GM18858 (cell line): ENCODE measurements at regions not wholly inside any gene's neighbourhood (a gene's known extent, or its start where the extent isn't known, plus 50 kb on each side); places are given as distances from the start of the nearest gene placed in this dataset.
"Not testable (repeated sequence)": the region's sequence is repeated elsewhere in the genome, so short reads cannot be mapped to it uniquely, and the experiment has no call there.

Experiments
- ATAC-seq: cut with Tn5 transposase; IDR thresholded peaks from one replicate; pipeline ENCODE4 v1.9.1; 2021; ENCODE audit not compliant: unreplicated experiment

- ATAC-seq: no peak
Observed at GRCh38 chr10:117782276-117782675, 239.7 kb downstream of the EMX2 start.

GRCh38 chr10:117783698-117784395 lies 241.3 kb downstream of the EMX2 start:
- ATAC-seq: no peak

DNA sequence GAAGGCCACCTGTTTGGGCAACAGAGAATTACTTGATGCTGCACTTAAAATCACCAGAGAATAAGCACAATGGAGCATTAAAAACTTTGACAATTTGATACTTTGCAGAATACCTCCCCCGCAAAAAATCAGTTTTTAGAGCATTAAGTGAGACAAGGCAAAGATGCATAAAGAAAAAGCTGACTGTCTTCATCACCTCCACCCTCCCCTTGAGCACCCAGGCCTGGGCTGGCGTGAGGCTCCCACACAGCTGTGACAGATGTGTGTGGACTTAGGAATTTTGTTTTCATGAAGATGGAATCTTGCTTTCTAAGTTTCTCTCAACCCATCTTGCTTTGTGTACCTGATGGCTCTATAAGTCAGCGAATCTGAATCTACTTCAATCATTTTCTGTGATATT lies 242.2 kb downstream of the EMX2 start:
- no peak for ATAC-seq

GRCh38 chr10:117788911-117789310 lies 246.4 kb downstream of the EMX2 start:
- ATAC-seq: no peak

DNA sequence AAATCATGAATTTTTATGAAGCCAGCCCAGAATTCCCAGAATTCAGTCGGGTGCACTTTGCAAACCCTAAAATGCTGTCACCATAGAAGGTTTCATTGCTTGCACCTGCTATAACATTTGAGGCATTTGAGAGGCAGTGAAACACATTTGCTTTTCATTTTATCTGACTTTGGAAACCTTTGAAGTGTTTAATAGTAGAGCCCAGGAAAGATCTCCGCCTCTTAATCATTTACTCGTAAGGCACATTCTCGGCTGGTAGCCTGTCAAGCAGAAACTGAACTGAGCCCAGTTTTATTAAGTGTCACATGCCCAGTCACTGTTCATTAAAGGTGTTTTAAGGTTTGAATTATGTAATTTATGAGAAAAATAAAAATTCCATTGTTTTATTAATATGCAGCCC lies 247.6 kb downstream of the EMX2 start:
- ATAC-seq: no peak

GRCh38 chr10:117790621-117791020 lies 248.1 kb downstream of the EMX2 start:
- ATAC-seq: no peak

DNA sequence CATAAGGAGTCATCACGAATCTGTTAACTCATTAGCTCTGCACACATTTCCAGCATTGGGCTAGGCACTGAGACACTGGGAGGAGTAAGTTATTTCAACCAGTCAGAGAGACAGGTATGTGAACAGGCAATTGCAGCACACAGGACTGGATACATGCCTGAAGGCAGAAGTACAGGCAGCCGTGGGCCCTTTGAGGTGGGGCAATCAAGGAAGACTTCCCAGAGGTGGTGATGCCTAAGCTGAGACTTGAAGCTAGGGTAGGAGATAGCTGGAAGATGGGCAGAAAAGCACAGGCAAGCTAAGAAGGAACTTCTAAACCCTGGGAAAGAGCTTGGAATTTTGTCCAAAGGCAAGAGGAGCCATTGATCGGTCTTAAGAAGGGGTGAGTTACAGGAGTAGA lies 249.7 kb downstream of the EMX2 start:
- ATAC-seq: no peak

DNA sequence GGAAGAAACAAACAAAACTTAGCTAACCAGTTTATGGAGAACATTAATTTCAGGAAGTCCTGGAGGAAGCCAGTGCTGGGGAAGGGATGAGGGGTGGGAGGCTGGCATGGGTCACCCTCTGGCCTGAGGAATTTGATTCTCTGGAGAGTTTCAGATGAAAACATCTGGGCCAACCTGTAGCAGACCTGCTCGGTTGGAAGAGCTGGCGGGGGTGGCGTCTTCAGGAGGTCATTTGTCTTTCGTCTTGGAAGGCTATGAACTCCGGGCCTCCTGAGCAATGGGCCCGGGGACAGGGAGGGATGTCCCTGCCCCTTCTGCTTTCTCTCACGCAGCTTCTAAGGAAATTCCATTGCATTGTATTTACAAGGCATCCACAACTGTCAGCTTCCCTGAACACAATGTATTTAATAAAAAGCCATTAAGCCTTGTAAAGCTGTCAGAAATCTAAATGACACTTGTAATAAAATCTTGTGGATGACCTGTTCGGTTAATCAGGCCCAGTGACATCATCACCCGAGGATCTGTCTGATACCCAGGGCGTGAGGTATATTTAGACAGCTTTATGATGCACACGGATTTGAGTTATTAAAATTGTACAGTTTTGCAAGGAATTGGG lies 250.5 kb downstream of the RAB11FIP2 start:
- ATAC-seq: no peak

- ATAC-seq: no peak
Observed at GRCh38 chr10:117797296-117797695, 249.4 kb downstream of the RAB11FIP2 start.

DNA sequence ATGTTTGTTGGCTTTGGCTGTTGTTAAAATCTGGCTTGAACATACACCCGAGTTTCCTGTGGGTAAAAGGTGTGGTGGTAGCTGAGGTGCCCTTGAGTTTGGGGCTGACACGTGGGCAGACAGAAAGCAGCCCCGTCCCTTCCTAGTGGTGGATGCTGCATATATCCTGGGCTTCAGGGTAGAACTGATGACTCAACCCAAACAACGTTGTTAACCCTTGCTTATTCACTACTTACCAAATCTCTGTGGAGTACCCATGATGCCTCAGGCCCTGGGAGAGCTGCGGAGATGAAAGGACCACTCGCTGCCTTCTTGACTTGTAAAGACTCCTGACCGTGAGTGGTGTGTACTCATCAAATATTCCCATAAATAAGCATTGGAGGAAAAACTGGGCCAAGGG lies 245.1 kb downstream of the RAB11FIP2 start:
- ATAC-seq: no peak

DNA sequence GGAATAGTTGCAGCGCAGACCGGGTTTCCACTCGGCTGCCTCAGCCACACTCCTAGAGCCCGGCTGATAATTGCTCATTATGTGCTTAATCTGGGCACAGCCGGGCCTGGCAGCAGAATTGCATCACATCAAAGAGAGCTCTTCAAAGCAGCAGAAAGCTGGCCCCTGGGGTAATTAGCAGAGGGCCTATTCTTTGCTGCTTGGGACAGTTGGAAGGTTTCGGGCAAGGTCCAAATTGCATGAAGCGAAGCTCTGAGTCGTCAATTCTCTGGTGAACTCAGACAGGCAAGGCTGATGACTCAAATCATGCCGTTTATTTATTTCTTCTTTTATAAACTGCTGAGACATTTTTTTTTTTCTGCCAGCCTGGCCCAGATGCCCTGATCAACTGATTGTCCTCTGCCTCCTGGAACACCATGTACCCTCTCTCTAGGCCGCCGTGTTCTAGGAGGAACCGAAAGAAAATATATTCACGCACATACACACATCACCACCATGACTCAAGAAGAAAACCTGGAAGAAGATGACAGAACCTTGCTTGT lies 242.2 kb downstream of the RAB11FIP2 start:
- ATAC-seq: no peak

GRCh38 chr10:117805139-117805538 lies 241.6 kb downstream of the RAB11FIP2 start:
- ATAC-seq: no peak

GRCh38 chr10:117807441-117807840 lies 239.3 kb downstream of the RAB11FIP2 start:
- ATAC-seq: no peak

DNA sequence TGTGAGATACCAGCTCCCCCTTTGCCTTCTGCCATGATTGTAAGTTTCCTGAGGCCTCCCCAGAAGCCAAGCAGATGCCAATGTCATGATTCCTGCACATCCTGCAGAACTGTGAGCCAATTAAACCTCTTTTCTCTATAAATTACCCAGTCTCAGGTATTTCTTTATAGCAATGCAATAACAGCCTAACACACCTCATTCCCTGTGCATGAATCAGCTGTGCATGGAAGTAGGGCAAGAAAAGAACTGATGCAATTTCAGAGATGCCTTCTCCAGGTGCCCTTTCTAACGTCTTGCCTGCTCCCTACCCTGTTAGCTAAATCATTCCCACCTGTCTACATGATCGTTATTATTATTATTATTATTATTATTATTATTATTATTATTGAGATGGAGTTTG lies 230.9 kb downstream of the RAB11FIP2 start:
- ATAC-seq: not testable (repeated sequence)

DNA sequence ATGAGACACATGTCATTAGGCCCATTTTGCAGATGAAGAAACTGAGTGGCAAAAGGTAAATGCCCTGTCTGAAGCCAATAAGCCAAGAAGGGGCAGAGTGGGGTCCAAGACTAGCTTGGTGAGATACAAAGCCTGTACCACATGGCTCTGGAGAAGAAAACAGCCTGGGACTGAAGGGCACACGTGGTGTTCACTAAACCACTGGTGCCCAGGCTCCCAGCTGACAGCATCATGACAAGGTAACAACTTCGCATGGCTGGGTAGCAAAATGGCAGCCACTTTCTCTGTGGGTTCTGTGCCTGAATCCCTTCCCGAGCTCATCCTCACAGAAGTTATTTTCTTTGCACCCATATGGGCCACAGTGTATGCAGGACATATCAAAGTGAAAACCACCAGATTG lies 229.6 kb downstream of the RAB11FIP2 start:
- no peak for ATAC-seq

DNA sequence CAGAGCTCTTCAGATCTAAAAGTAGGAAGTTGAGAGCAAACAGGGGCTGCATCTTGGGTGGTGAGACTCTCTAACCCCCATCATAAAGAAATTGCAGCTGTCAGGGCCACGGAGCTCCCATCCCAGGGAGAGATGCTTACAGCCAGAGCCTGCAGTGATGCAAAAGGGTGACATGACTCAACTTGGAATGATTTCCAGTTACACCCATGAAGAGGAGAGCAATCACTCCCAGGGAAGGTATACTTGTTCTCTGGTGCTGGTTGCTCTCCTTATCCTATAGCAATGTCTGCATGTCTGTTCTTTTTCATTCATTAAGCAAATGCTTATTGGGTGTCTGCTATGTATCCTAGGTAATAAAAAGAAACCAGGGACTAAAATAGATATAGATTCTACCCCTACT lies 228.0 kb downstream of the RAB11FIP2 start:
- no peak for ATAC-seq

- no peak for ATAC-seq
Observed at GRCh38 chr10:117819304-117819703, 227.4 kb downstream of the RAB11FIP2 start.

GRCh38 chr10:117823980-117824379 lies 222.8 kb downstream of the RAB11FIP2 start:
- ATAC-seq: no peak

- ATAC-seq: no peak
Observed at GRCh38 chr10:117830205-117830604, 216.5 kb downstream of the RAB11FIP2 start.

GRCh38 chr10:117830787-117831212 lies 215.9 kb downstream of the RAB11FIP2 start:
- ATAC-seq: no peak

DNA sequence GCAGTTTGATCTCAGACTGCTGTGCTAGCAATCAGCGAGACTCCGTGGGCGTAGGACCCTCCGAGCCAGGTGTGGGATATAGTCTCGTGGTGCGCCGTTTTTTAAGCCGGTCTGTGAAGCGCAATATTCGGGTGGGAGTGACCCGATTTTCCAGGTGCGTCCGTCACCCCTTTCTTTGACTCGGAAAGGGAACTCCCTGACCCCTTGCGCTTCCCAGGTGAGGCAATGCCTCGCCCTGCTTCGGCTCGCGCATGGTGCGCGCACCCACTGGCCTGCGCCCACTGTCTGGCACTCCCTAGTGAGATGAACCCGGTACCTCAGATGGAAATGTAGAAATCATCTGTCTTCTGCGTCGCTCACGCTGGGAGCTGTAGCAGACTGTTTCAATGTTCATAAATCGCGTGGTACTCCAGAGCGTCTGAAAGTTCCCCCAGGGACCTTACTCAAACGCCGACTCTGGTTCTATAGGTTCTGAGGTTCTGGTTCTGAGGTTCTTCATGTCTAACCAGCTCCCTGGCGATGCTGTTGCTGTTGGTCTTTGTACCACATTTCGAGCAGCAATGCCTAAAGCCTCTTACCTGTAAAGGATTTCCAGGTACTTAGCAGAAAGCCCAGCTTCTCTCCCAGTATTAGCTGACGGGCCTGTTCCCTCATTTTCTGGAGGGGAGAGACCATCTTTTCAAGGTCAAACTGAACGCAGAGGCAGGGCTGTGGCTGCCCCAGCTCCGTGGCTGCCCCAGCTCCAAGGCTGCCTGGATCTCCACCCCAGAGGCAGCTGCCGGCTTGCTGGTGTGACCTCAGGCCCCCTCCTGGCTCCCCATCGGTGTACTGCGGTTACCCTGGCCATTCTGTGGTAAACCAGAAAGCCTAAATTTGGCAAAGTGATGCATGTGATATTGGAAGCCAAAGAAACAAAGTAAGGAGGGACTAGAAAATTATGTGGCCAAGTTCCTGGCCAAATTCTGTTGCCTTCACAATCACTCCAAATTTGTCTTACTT lies 207.9 kb downstream of the RAB11FIP2 start:
- ATAC-seq: not testable (repeated sequence)
